ENCODE measurements at regions not wholly inside any gene's neighbourhood (a gene's known extent, or its start where the extent isn't known, plus 50 kb on each side); places are given as distances from the start of the nearest gene placed in this dataset.

GRCh38 chr12:127883013-127883412, 384.0 kb upstream of the TMEM132C start (continued):
- no peak for TF ChIP-seq ARID4B (CRISPR knock-in tag; IDR thresholded peaks at IDR 0.05; ENCODE audit: borderline replicate concordance)
- no peak for TF ChIP-seq GTF2I (CRISPR knock-in tag; conservative IDR thresholded peaks at IDR 0.05)
- no peak for TF ChIP-seq JUN (CRISPR knock-in tag; IDR thresholded peaks at IDR 0.05)
- no peak for TF ChIP-seq USF2 (CRISPR knock-in tag; IDR thresholded peaks at IDR 0.05)
- TF ChIP-seq NR2C2 (CRISPR knock-in tag; IDR thresholded peaks at IDR 0.05) = no peak
- TF ChIP-seq SOX15 (CRISPR knock-in tag; IDR thresholded peaks at IDR 0.05) = no peak
- no peak for TF ChIP-seq CREB1 (CRISPR knock-in tag; IDR thresholded peaks at IDR 0.05)

- H3K4me3 Mint-ChIP-seq = no peak overlapping the region
- peaks cover 61% of the 10 kb centered on the region for H3K36me3 Mint-ChIP-seq
- no peak overlapping the region for H3K27ac Mint-ChIP-seq
- ATAC-seq (no peak), DNase-seq (ENCODE audit: low spot score) (no peak)
- CTCF ChIA-PET = no interaction called here
- POLR2A ChIA-PET = no interaction called here
- TF ChIP-seq ZNF317 (CRISPR knock-in tag; IDR thresholded peaks at IDR 0.05; ENCODE audit: borderline replicate concordance, low read depth) = no peak
- no peak for TF ChIP-seq ZMAT4 (CRISPR knock-in tag; IDR thresholded peaks at IDR 0.05)
- no peak for TF ChIP-seq ZNF532 (CRISPR knock-in tag; IDR thresholded peaks at IDR 0.05; ENCODE audit: borderline replicate concordance)
- TF ChIP-seq SMAD4 (CRISPR knock-in tag; IDR thresholded peaks at IDR 0.05) = no peak
- TF ChIP-seq CREB1 (CRISPR knock-in tag; IDR thresholded peaks at IDR 0.05) = no peak
- no peak for TF ChIP-seq SP1 (CRISPR knock-in tag; conservative IDR thresholded peaks at IDR 0.05)
- TF ChIP-seq AFF4 (CRISPR knock-in tag; IDR thresholded peaks at IDR 0.05; ENCODE audit: borderline replicate concordance) = no peak
- TF ChIP-seq MYBL2 (CRISPR knock-in tag; IDR thresholded peaks at IDR 0.05) = no peak
- TF ChIP-seq FOXP4 (CRISPR knock-in tag; IDR thresholded peaks at IDR 0.05) = no peak
- no peak for TF ChIP-seq ZNF423 (CRISPR knock-in tag; IDR thresholded peaks at IDR 0.05)
- TF ChIP-seq CBFB (CRISPR knock-in tag; IDR thresholded peaks at IDR 0.05; ENCODE audit: low read depth) = no peak
- peaks cover 3% of the 10 kb centered on the region for H3K27me3 Mint-ChIP-seq (ENCODE audit: low read depth)
- H3K4me1 Mint-ChIP-seq = no peaks in the 10 kb centered on the region
- peaks cover 85% of the 10 kb centered on the region for H3K9me3 Mint-ChIP-seq
Measured at GRCh38 chr12:127885954-127886750, 380.8 kb upstream of the TMEM132C start.
